Endodermal cell (in vitro differentiated cells): ENCODE measurements at regions not wholly inside any gene's neighbourhood (a gene's known extent, or its start where the extent isn't known, plus 50 kb on each side); places are given as distances from the start of the nearest gene placed in this dataset.

Experiments used
- DNase-seq: peaks from one replicate; pipeline ENCODE4 v3.0.0-alpha.2; 2017
- H3K27ac ChIP-seq: 2 replicates; pipeline ENCODE4 v1.5.1; 2013; ENCODE audit warnings: mild to moderate bottlenecking, low read depth, low read length, moderate library complexity
- H3K27me3 ChIP-seq: 2 replicates; pipeline ENCODE4 v1.6.1; 2013; ENCODE audit warnings: mild to moderate bottlenecking, low read length, moderate library complexity; ENCODE audit not compliant: insufficient read depth, control insufficient read depth, poor library complexity, severe bottlenecking
- H3K36me3 ChIP-seq: 2 replicates; pipeline ENCODE4 v1.7.0; 2013; ENCODE audit warnings: mild to moderate bottlenecking, low read length, moderate library complexity; ENCODE audit not compliant: control insufficient read depth, insufficient read depth
- H3K4me1 ChIP-seq: one replicate; pipeline ENCODE4 v1.7.0; 2013; ENCODE audit warnings: low read length; ENCODE audit not compliant: control insufficient read depth, insufficient read depth
- H3K4me3 ChIP-seq: 2 replicates; pipeline ENCODE4 v1.5.1; 2013; ENCODE audit warnings: mild to moderate bottlenecking, low read length, moderate library complexity
- H3K9ac ChIP-seq: 2 replicates; pipeline ENCODE4 v1.6.1; 2013; ENCODE audit warnings: mild to moderate bottlenecking, low read length, moderate library complexity; ENCODE audit not compliant: poor library complexity, severe bottlenecking; ENCODE audit errors: extremely low read depth
- H3K9me3 ChIP-seq: 2 replicates; pipeline ENCODE4 v1.6.1; 2013; ENCODE audit warnings: mild to moderate bottlenecking, low read length, moderate library complexity; ENCODE audit not compliant: control insufficient read depth
- H3K27ac Mint-ChIP-seq: 2 replicates; pipeline ENCODE4 v1.8.0; 2020; ENCODE audit warnings: mixed read lengths
- H3K27me3 Mint-ChIP-seq: 2 replicates; pipeline ENCODE4 v1.8.0; 2021; ENCODE audit warnings: mild to moderate bottlenecking, mixed read lengths; ENCODE audit not compliant: insufficient read depth
- H3K36me3 Mint-ChIP-seq: 2 replicates; pipeline ENCODE4 v1.8.0; 2020; ENCODE audit warnings: low read depth, mixed read lengths
- H3K4me1 Mint-ChIP-seq: 2 replicates; pipeline ENCODE4 v1.8.0; 2020; ENCODE audit warnings: mixed read lengths
- H3K4me3 Mint-ChIP-seq: 2 replicates; pipeline ENCODE4 v1.8.0; 2020; ENCODE audit warnings: mild to moderate bottlenecking, moderate library complexity, mixed read lengths
- H3K9me3 Mint-ChIP-seq: 2 replicates; pipeline ENCODE4 v1.8.0; 2020; ENCODE audit warnings: mild to moderate bottlenecking, mixed read lengths
- WGBS, 2 experiments: methylation state at CpG; one replicate each; pipeline versions ENCODE4 v1.1.5 to v1.1.7; 2013; ENCODE audit warnings: missing lambda C conversion rate in 2 of 2, mixed read lengths in 1 of 2; ENCODE audit not compliant: insufficient coverage in 1 of 2, insufficient read length in 1 of 2; 5-methylcytosine and 5-hydroxymethylcytosine counted together
- TF ChIP-seq, protein P1 (sequence below): fragments of 200-600 bp; sonication (generic); conservative IDR thresholded peaks from 2 replicates; pipeline ENCODE4 v1.5.0; 2021; ENCODE audit warnings: antibody characterized with exemption, mild to moderate bottlenecking

DNA sequence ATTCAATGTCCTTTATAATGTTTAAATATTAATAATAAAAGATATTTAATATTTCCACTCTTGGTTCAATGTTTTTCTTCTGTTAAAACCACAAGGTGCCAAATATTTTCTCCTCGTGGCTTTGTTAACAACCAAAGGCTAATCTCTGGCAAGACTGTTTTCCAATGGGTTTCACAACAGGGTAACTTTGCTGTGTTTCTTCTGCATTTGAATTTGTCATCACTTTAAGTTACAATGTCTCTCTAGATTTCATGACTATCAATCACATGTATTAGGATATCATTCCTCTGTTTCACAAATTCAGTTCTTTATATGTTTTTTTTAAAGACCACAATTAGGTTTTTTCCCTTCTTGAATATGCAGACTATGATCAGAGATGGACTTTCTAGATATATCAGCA lies 469.8 kb upstream of the ACVR2A start:
- no peaks in the 10 kb centered on the region for H3K27me3 ChIP-seq
- H3K36me3 ChIP-seq: no peaks in the 10 kb centered on the region
- H3K4me1 ChIP-seq: no peaks in the 10 kb centered on the region
- H3K4me3 Mint-ChIP-seq: no peak overlapping the region
- no peak overlapping the region for H3K4me3 ChIP-seq
- H3K27ac ChIP-seq: no peak overlapping the region
- peaks cover 2% of the 10 kb centered on the region for H3K36me3 Mint-ChIP-seq
- H3K27ac Mint-ChIP-seq: no peak overlapping the region
- TF ChIP-seq, protein P1, sequence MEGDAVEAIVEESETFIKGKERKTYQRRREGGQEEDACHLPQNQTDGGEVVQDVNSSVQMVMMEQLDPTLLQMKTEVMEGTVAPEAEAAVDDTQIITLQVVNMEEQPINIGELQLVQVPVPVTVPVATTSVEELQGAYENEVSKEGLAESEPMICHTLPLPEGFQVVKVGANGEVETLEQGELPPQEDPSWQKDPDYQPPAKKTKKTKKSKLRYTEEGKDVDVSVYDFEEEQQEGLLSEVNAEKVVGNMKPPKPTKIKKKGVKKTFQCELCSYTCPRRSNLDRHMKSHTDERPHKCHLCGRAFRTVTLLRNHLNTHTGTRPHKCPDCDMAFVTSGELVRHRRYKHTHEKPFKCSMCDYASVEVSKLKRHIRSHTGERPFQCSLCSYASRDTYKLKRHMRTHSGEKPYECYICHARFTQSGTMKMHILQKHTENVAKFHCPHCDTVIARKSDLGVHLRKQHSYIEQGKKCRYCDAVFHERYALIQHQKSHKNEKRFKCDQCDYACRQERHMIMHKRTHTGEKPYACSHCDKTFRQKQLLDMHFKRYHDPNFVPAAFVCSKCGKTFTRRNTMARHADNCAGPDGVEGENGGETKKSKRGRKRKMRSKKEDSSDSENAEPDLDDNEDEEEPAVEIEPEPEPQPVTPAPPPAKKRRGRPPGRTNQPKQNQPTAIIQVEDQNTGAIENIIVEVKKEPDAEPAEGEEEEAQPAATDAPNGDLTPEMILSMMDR: no peak
- H3K9ac ChIP-seq: no peak overlapping the region
- no peak for DNase-seq
- no peaks in the 10 kb centered on the region for H3K27me3 Mint-ChIP-seq
- H3K9me3 ChIP-seq: no peaks in the 10 kb centered on the region
- peaks cover 4% of the 10 kb centered on the region for H3K4me1 Mint-ChIP-seq
- peaks cover 6% of the 10 kb centered on the region for H3K9me3 Mint-ChIP-seq
- WGBS, 2 experiments: 72 to 86% methylated on average over 1 of the region's 1 CpG

DNA sequence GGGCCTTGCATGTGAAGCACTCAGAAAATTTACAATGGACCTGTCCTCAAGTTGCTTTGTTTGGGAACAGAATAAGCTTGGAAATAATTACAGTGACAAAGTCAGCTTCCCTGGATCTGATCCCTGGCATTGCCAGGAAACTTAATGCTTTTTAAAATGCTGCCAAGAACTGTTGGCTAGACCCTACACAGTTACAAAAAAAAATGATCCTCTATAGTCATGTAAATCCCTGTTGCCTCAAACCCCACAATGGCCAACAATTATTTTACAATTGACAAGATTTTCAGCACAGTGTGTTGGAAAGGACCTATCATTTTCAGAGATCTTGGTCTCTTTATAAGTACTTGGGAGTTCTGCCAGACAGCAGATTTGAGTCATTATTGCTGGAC lies 470.4 kb upstream of the ACVR2A start:
- no peaks in the 10 kb centered on the region for H3K9me3 ChIP-seq
- Mint-ChIP-seq H3K27ac (no peak overlapping the region), H3K4me3 (no peak overlapping the region), H3K27me3 (no peaks in the 10 kb centered on the region), H3K4me1 (peaks cover 2% of the 10 kb centered on the region), H3K36me3 (peaks cover 4% of the 10 kb centered on the region), H3K9me3 (peaks cover 7% of the 10 kb centered on the region)
- no peaks in the 10 kb centered on the region for H3K36me3 ChIP-seq
- no peaks in the 10 kb centered on the region for H3K27me3 ChIP-seq
- TF ChIP-seq, protein P1: no peak
- DNase-seq: no peak
- no peak overlapping the region for H3K9ac ChIP-seq
- no peak overlapping the region for H3K4me3 ChIP-seq
- H3K27ac ChIP-seq: no peak overlapping the region
- H3K4me1 ChIP-seq: no peaks in the 10 kb centered on the region

DNA sequence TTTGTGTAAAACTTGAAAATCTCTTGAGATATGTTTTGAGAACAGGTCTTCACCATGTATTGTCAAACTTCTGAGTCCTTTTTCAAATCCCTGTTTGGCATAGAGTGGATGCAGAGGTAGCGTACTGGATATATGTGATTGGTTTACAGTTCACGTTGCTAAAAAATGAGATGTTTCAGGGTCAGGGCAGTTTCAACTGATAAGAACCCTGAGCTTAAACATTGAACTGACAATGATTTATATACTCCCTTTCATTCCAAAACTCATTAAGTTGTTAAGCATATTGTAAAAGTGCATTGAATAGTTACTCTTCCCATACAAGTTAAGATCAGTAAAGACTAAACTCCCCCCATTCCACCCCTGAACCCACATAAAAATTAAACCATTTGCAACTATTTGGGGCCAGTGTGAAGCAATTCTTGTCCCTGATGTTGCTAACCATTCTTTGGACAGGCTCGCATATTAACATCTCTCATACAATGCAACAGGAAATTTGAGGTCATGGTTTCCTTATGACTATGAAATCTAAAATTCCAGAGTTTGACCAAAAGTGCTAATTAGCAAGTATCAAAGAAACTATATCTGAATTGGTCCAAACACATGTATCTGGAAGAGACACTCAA lies 470.9 kb upstream of the ACVR2A start:
- Mint-ChIP-seq H3K36me3 (peaks cover 4% of the 10 kb centered on the region), H3K4me3 (no peak overlapping the region), H3K9me3 (peaks cover 7% of the 10 kb centered on the region), H3K4me1 (no peaks in the 10 kb centered on the region), H3K27me3 (no peaks in the 10 kb centered on the region), H3K27ac (no peak overlapping the region)
- H3K9ac ChIP-seq: no peak overlapping the region
- no peaks in the 10 kb centered on the region for H3K4me1 ChIP-seq
- 94% methylated on average over 3 of the region's 3 CpGs; no CpG with 5 or more reads in 1 of the 2 experiments for WGBS, 2 experiments
- H3K36me3 ChIP-seq: no peaks in the 10 kb centered on the region
- TF ChIP-seq, protein P1: no peak
- H3K27me3 ChIP-seq: no peaks in the 10 kb centered on the region
- no peak for DNase-seq
- H3K27ac ChIP-seq: no peak overlapping the region
- no peaks in the 10 kb centered on the region for H3K9me3 ChIP-seq
- H3K4me3 ChIP-seq: no peak overlapping the region
